Osteocyte (in vitro differentiated cells): ENCODE measurements at regions not wholly inside any gene's neighbourhood (a gene's known extent, or its start where the extent isn't known, plus 50 kb on each side); places are given as distances from the start of the nearest gene placed in this dataset.

Experiments used
- DNase-seq: peaks from one replicate; pipeline ENCODE4 v3.0.0; 2021; ENCODE audit warnings: mixed read lengths; ENCODE audit not compliant: unreplicated experiment; ENCODE audit errors: extremely low spot score
- H3K27ac Mint-ChIP-seq: one replicate; pipeline ENCODE4 v1.8.0; 2021; ENCODE audit warnings: mild to moderate bottlenecking, mixed read lengths; ENCODE audit not compliant: unreplicated experiment
- H3K27me3 Mint-ChIP-seq: one replicate; pipeline ENCODE4 v1.8.0; 2021; ENCODE audit warnings: mixed read lengths; ENCODE audit not compliant: unreplicated experiment
- H3K36me3 Mint-ChIP-seq: one replicate; pipeline ENCODE4 v1.8.0; 2021; ENCODE audit warnings: mixed read lengths; ENCODE audit not compliant: unreplicated experiment
- H3K4me1 Mint-ChIP-seq: one replicate; pipeline ENCODE4 v1.8.0; 2021; ENCODE audit warnings: mixed read lengths; ENCODE audit not compliant: unreplicated experiment
- H3K4me3 Mint-ChIP-seq: one replicate; pipeline ENCODE4 v1.8.0; 2021; ENCODE audit warnings: mild to moderate bottlenecking, moderate library complexity, mixed read lengths; ENCODE audit not compliant: unreplicated experiment
- H3K9me3 Mint-ChIP-seq: one replicate; pipeline ENCODE4 v1.8.0; 2021; ENCODE audit warnings: mixed read lengths; ENCODE audit not compliant: unreplicated experiment
- TF ChIP-seq, protein P1 (sequence below): fragments of 200-600 bp; sonication (generic); IDR thresholded peaks from 2 replicates; pipeline ENCODE4 v1.5.0; 2021; ENCODE audit warnings: antibody characterized with exemption, mild to moderate bottlenecking, moderate library complexity

DNA sequence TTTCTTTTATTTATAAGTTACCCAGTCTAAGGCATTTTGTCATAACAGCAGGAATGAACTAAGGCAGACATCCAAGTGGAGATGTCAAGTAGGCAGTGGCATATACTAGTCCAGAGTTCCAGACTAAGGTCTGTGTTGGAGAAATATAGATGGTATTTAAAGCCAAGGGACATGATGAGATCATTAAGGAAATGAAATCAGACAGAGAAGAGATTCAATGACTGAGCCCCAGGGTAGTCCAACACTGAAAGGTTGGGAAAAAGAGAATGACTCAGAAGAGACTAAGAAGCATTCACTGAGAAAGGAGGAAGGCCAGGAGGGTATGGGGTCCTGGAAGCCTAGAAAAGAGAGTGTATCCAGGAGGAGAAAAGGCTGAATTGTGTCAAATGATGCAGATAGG is 442.2 kb upstream of the CCDC196 start:
- TF ChIP-seq, protein P1, sequence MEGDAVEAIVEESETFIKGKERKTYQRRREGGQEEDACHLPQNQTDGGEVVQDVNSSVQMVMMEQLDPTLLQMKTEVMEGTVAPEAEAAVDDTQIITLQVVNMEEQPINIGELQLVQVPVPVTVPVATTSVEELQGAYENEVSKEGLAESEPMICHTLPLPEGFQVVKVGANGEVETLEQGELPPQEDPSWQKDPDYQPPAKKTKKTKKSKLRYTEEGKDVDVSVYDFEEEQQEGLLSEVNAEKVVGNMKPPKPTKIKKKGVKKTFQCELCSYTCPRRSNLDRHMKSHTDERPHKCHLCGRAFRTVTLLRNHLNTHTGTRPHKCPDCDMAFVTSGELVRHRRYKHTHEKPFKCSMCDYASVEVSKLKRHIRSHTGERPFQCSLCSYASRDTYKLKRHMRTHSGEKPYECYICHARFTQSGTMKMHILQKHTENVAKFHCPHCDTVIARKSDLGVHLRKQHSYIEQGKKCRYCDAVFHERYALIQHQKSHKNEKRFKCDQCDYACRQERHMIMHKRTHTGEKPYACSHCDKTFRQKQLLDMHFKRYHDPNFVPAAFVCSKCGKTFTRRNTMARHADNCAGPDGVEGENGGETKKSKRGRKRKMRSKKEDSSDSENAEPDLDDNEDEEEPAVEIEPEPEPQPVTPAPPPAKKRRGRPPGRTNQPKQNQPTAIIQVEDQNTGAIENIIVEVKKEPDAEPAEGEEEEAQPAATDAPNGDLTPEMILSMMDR: no peak
- no peaks in the 10 kb centered on the region for H3K9me3 Mint-ChIP-seq
- H3K27me3 Mint-ChIP-seq: no peaks in the 10 kb centered on the region
- no peak overlapping the region for H3K27ac Mint-ChIP-seq
- no peaks in the 10 kb centered on the region for H3K4me1 Mint-ChIP-seq
- H3K36me3 Mint-ChIP-seq: no peaks in the 10 kb centered on the region
- no peak overlapping the region for H3K4me3 Mint-ChIP-seq
- no peak for DNase-seq

DNA sequence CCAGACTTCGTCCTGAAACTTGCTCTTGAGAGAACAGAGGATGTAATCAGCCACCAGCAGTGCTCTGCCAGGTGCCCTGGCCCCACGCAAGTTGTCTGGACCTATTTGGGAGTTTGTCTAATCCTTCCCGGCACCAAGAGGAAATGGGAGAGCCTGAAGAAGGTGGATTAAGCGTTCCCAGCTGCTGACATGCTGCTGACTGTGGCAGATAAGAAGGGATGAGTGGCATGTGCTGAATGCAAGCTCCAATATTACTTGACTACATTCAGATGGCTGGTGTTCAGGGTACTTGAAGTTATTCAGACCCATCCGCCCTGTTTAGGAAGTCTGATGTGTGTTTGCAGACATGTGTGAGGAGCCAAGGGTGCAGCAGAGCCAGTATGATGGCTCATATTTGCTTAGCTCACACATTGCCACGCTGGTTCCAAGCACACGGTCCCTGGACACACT is 440.6 kb upstream of the CCDC196 start:
- Mint-ChIP-seq H3K4me3 (no peak overlapping the region), H3K9me3 (no peaks in the 10 kb centered on the region), H3K4me1 (no peaks in the 10 kb centered on the region), H3K27me3 (no peaks in the 10 kb centered on the region), H3K36me3 (no peaks in the 10 kb centered on the region), H3K27ac (no peak overlapping the region)
- DNase-seq: no peak
- TF ChIP-seq, protein P1: no peak

DNA sequence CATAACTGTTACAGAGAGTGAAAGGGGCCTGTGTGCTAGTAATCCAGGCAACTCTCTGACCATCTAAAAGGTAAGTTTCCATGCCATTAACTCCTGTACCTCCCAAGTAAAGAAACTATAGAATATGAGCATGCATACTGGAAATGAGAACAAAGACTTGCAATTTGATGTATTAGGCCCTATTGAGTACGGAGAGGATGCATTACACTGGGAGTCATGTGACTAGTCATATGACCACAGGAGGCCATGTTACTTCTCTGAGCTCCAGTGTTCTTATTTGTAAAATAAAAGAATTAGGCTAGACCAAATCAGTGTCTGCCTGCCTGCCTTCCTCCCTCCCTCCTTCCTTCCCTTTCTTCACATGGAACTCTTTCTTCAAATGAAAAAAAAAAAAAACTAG is 440.1 kb upstream of the CCDC196 start:
- Mint-ChIP-seq H3K27ac (no peak overlapping the region), H3K9me3 (no peaks in the 10 kb centered on the region)
- TF ChIP-seq, protein P1: no peak

DNA sequence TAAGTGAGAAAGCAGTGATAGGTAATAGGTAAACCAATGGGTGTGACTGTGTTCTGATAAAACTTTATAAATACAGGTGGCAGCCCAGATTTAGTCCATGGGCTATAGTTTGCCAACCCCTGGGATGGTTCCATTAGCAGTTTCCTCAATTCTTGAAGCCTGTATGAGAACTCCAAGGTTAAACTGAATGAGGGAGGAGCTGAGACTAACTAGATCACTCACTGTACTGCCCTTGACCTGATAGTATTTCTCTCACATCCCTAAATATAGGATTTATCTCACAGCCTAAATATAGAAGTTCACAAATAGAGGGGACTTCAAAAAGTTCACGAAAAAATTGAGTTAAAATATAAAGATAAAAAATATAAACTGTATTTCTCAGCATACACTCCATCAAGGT is 439.6 kb upstream of the CCDC196 start:
- Mint-ChIP-seq H3K27ac (no peak overlapping the region), H3K4me3 (no peak overlapping the region)

More for the DNA sequence above, 440.1 kb upstream of the CCDC196 start:
- Mint-ChIP-seq H3K27me3 (no peaks in the 10 kb centered on the region), H3K4me1 (no peaks in the 10 kb centered on the region), H3K4me3 (no peak overlapping the region), H3K36me3 (no peaks in the 10 kb centered on the region)
- no peak for DNase-seq

DNA sequence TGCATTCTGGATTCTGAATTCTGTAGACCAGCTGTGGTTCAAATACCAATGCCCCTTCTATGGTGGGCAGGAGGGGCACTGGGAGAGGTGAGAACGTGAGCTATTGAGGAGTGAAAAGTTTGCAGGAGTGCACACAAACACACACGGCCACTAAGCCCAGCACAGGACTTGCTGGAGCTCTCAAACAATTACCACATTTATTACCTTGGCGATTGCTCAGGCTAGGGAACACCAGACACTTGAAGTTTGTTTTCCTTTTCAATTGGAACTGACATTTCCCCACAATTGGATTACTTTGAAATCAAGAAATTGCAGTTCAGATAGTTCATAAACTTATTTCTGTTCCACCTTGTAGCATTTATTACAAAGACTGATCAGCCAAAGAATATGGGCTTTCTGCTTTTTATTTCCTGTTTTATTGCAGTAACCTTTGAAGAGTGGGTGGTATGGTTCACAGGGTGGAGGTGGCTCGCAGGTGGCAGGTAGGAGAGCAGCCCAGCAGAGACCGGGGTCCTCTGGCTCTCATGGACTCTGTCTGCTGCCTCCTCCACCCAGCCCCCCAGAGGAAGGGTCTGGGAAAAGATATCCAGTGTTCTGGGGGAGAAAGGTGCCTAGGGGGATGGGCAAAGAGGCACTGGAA is 429.8 kb upstream of the CCDC196 start:
- no peaks in the 10 kb centered on the region for H3K4me1 Mint-ChIP-seq
- H3K27me3 Mint-ChIP-seq: no peaks in the 10 kb centered on the region
- H3K27ac Mint-ChIP-seq: no peak overlapping the region
- H3K9me3 Mint-ChIP-seq: peaks cover 4% of the 10 kb centered on the region
- H3K4me3 Mint-ChIP-seq: no peak overlapping the region
- no peaks in the 10 kb centered on the region for H3K36me3 Mint-ChIP-seq
- no peak for DNase-seq
- TF ChIP-seq, protein P1: no peak

More for the DNA sequence above, 439.6 kb upstream of the CCDC196 start:
- no peak for DNase-seq
- Mint-ChIP-seq H3K4me1 (no peaks in the 10 kb centered on the region), H3K9me3 (no peaks in the 10 kb centered on the region), H3K36me3 (no peaks in the 10 kb centered on the region), H3K27me3 (no peaks in the 10 kb centered on the region)
- TF ChIP-seq, protein P1: no peak
